NCI-H2227 (cell line): ENCODE measurements at regions not wholly inside any gene's neighbourhood (a gene's known extent, or its start where the extent isn't known, plus 50 kb on each side); places are given as distances from the start of the nearest gene placed in this dataset.
"Not testable (repeated sequence)": the region's sequence is repeated elsewhere in the genome, so short reads cannot be mapped to it uniquely, and the experiment has no call there.

Experiments used
- DNase-seq: peaks from one replicate; lab custom pipeline; 2025; ENCODE audit not compliant: unreplicated experiment; lab: John Stamatoyannopoulos, UW

GRCh38 chr2:207216457-207216856, 50.7 kb upstream of the KLF7 start:
- peak; percentile 82 for DNase-seq

DNA sequence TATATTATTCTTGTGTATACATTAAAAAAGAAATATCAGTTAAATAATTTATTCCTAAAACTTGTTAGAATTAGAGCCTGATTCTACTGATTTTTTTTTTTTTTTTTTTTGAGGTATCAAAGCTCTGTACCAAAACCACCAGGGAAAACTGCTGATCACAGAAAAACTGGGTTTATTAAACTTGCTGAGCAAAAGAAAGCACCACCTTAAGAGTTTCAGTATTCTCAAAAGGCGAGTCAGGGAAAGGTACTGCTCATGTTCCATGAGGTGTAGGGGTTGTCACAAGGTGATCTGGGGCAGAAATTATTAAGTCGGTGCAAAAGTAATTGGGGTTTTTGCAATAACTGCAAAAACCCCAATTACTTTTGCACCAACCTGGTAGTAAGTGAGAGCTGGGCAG, 51.7 kb upstream of the KLF7 start:
- no peak for DNase-seq

DNA sequence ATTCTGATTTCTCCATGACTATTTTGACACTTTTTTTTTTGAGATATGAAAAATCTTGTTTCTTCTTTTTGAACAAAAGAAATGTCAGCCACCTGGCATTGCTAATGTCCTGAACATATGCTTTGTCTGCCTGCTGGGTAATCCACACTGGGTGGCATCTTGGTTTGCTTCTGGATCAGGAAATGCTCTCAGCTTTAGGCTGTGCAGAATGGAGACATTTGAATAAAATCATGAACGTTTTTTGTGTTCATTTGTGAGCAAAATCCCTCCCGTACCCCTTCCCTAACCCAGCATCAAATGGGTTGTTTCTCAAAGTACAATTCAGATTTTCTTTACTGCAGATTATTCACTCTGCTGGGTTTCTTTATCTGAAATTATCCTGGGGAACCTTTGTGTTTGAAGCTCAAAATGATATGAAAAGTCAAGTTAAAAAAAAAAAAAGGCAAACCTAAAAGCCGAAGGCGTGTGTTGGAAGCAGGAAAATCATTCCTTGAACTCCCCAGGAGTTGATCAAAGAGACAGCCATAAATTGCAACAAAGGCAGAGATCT, 53.4 kb upstream of the KLF7 start:
- DNase-seq = peak; percentile 32

DNA sequence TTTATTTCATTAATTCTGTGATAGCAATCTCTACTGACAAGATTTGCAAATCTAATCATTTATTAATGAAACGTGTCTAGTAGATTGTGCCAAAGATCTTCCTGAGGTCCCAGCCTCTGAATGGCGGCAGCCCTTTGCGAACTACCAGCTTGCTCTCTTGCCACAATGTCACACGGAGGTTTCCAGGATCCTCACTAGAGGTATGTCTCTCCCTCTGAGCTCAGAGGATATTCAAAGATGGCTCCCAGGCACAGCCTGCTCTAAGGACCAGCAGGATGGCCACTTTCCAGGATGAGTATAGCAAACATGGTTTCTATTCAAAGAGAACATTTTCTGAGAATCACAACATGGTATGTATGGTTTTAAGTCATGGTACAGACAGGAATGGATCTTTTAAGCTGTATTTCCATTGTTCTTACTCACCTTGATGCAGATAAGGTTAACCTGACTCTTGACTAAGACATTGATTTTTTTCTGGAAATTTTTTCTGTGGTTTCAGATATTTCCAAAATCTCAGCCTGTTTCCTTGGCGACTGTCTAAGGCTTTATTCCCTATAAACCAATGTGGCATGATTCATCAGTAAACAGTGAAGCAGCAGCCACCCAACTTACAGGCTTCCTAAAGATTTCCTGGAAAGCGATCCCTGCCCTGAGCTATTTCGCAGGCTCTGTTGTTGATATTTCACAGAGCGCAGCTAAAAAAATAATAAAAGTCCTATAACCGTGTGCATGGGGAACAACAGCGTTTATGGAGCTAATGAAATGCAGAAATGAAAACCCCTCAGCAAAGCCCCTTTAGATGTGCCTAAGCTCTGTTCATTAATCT, 54.1 kb upstream of the KLF7 start:
- peak; percentile 63 for DNase-seq

DNA sequence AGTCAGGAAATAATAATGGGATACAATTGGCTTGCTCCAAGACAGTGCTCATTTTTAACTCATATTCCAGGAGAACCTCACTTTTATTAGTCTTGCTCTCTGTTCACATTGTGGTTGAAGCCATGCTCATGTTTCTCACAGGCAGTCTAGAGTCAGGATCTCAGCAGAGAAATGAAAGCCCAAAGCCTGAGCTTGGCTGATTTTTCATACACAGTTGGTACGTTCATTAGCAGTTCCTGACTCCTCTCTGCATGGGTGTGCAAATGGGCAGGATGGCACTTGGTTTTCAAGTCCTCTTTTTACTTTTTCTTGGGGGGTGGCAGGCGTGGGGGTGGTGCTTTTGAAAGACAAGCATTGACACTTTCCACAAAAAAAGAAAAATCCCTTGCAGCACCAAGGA, 56.0 kb upstream of the KLF7 start:
- no peak for DNase-seq

GRCh38 chr2:207223051-207223450, 57.3 kb upstream of the KLF7 start:
- DNase-seq = peak; percentile 92

- DNase-seq = no peak
Observed at GRCh38 chr2:207224381-207224780, 58.6 kb upstream of the KLF7 start.

- DNase-seq = no peak
Observed at GRCh38 chr2:207224791-207225482, 59.2 kb upstream of the KLF7 start.

GRCh38 chr2:207225773-207226172, 60.0 kb upstream of the KLF7 start:
- DNase-seq = no peak

DNA sequence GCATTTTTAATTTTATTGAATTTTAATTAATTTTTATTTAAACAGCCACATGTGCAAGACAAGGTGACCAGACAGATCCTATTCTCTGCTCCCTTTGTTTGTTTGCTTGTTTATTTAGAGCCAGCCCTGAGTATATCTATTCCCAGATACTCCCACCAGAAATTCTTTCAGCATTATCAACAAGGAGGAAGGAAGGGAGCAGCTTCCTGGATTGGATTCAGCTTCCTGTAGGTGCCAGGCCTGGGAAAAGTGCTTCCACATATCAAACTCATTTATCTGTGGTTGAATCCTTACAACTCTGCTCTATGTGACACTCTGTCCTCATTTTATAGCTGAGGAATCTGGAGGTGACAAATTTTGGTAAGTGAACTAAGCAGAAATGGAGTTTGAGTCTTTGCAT, 60.5 kb upstream of the KLF7 start:
- no peak for DNase-seq

- DNase-seq = no peak
Observed at GRCh38 chr2:207226671-207227061, 60.9 kb upstream of the KLF7 start.

DNA sequence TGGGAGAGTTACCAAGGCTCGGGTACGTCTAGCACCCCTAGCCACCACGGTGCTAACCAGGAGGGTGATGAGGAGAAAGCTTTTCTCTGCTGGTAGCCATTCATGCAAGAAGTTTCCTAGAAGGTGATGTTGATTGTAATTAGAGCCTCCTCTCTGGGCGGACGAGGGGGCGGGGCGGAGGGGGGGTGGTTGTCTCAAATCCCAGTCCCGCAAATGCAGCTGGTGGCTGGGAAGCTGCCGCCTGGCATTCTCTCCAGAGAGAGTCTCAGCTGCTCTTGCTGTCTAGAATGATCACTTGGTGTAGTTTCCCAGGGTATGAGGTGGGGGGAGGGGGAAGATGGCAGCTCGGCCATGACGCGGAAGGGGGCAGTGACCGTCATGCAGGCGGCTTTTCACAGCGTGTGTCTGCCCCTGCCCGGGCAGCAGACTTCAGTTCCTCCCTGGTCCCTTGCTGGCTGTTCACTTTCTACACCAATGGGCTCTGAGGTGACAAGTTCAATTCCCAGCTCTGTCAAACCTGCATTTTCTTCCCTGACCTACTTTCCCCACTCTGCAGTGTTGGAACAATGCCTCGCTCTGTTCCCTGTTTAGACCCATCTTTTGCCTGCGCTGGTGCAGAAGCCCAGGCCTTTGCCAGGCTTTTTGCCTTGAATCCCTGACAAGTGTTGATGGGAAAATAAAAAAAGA, 61.5 kb upstream of the KLF7 start:
- DNase-seq = peak; percentile 90

GRCh38 chr2:207227749-207228145, 62.0 kb upstream of the KLF7 start:
- no peak for DNase-seq

DNA sequence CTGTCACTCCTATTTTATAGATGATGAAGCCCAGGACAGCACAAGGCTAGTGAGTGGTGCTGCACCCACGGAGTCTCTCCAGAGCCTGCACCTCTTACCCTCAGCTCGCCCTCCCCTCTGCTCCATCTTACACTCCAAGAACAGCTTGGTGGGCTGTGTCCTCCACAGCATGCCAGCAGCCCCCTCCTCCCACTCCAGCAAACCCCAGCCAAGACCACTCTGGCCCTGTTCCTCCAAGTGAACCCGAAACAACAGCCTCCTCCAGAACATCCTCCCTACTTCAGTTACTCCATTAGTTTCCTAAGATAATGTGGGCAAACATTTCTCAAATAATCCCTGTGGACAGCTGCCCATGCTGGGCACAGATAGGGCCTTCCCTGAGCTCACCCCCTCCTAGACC, 62.7 kb upstream of the KLF7 start:
- no peak for DNase-seq

DNA sequence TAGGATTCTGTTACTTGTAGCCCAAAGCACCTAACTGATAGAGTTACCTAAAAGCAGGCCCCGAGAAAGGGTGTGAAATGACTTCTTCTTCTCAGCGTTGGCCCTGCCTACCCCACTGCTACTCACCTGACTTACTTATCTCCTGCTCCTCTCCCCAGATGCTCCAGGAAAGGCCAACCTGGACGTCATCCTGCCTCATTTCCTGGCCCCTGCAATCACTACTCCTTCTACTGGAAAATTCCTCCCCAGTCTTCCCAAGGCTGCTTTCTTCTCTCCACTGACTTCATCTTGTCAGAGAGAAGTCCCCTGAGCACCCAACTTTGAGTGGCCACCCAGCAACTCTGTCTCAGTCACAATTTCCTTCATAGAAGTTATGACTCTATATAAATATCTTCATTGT, 63.4 kb upstream of the KLF7 start:
- DNase-seq = no peak

DNA sequence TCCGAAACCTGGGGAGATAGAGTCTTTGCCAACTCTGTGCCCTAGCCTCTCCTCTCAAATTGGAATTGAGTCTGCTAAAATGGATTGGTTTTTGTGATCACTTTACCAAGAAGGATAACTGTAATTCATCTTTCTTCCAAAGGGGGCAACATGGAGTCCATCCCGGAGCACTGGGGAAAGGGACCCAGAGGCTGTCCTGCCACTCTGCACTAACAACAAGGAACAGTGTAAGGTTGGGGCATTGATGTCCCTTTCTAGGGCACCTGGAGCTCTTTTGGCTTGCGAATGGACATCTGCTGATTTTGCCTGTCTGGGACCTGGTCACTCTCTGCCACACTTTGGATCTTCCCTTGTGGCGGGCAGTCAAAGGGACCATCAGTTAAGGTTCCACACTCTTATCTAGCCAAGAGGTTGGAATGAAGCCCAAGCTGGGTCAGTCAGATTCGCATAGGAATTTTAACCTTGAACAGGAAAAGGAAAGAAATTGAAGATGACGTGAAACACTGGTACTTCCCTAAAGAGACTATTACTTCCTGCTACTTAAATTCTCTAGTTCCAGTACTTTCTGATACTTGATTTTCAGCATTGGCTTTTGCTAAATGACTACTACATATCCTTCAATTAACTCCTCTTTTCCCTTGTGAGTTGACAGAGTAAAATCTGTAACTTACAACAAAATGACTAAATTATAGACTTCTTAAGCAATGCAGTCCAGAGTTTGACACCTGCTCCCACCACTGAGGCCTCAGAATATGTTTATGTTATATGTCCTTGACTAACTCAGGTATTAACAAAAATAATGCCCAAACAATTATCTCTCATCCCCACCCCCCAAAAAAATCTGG, 64.7 kb upstream of the KLF7 start:
- DNase-seq = peak; percentile 62

DNA sequence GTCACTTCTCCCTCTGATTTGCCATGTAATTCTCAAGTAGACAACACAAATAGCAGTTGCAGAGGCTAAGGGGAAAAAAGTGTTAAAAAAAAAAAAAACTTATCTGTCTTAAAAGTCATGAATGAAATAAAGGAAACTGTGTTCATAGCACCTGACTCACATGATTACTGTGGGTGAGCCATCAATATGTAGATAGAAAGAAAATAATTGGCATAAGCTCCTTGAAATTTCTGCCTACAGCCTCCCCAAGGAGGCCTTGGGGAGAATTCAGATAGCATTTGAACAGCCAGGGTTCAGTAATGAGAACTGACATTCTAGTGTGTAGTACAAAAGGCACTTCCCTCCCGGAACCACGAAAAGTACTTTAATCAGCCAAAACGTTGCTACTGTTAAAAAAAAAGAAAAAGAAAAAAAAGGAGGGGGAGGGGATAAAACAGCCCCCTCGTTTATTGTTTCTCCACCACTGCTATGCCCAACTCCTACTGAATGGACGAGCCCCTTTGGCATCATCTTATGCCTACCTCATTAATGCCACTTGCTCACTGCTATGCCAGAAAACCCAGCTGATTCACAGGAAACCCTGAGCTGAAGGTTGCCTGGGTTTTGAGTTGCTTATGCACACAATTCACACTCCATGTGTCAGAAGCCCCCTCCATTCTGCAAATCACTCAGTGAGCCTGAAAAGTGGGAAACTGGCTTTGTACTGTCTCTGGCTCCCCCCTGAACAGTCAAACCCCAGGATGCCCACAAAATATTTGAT, 65.5 kb upstream of the KLF7 start:
- DNase-seq = no peak

DNA sequence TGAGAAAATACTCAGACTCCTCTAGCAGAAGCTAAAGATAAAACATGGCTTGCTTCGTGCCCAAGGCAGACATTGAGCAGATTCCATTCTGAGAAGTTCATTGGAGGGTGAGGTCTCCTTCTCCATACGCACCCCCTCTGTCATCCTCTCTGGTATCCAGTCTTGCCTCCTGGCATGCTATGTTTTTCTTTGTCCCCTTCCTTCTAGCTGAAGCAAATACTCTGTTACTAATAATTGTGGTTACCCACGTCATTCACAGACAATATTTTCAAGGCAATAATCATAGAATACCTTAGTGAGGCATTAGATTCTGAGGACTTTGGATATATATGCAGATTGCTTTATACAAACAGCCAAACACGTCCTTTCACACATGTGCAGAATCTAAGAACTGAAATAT, 66.2 kb upstream of the KLF7 start:
- no peak for DNase-seq

DNA sequence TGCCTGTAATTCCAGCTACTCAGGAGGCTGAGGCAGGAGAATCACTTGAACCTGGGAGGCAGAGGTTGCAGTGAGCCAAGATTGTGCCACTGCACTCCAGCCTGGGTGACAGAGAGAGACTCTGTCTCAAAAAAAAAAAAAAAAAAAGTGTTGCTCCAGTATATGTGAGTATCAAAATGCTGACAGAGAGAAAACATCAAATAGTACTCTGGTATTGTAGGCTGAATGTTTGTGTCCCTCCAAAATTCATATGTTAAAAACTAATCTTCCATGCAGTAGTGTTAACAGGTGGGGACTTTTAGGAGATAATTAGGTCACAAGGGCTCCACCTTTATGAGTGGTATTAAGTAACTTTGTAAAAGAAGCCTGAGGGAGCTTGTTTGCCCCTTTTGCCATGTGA, 67.4 kb upstream of the KLF7 start:
- not testable (repeated sequence) for DNase-seq

- DNase-seq = no peak
Observed at GRCh38 chr2:207233731-207234130, 68.0 kb upstream of the KLF7 start.
